ENCODE measurements at regions not wholly inside any gene's neighbourhood (a gene's known extent, or its start where the extent isn't known, plus 50 kb on each side); places are given as distances from the start of the nearest gene placed in this dataset.

- no peaks in the 10 kb centered on the region for H3K9me3 ChIP-seq (replicated peaks in 1 of 2; ENCODE audit: control insufficient read depth in 1 of 2, insufficient read depth in 1 of 2, low read length in 2 of 2)
- H3K4me2 ChIP-seq (replicated peaks; ENCODE audit: extremely low read depth, low read length, poor library complexity, severe bottlenecking) = no peak overlapping the region
- no CpG with 5 or more reads among the region's 1 CpG for WGBS (ENCODE audit: insufficient coverage)
- H3K4me3 ChIP-seq (replicated peaks in 1 of 3; ENCODE audit: low read depth in 2 of 3, low read length in 3 of 3) = no peak overlapping the region
- H3K36me3 Mint-ChIP-seq = no peaks in the 10 kb centered on the region
- H3K79me2 ChIP-seq (ENCODE audit: insufficient read depth, low read length) = no peaks in the 10 kb centered on the region
- H3K4me3 Mint-ChIP-seq = no peak overlapping the region
- H3K9ac ChIP-seq (ENCODE audit: insufficient read depth, low read length, poor library complexity, severe bottlenecking) = no peak overlapping the region
- intact Hi-C loops (cut with micrococcal nuclease) = no loop called here
- no peaks in the 10 kb centered on the region for H3K36me3 ChIP-seq (replicated peaks in 1 of 2; ENCODE audit: control insufficient read depth in 1 of 2, insufficient read depth in 2 of 2, low read length in 2 of 2)
- H3K27me3 ChIP-seq (ENCODE audit: control insufficient read depth in 2 of 2, insufficient read depth in 2 of 2, low read length in 2 of 2) = no peaks in the 10 kb centered on the region
- no peak overlapping the region for H2AFZ ChIP-seq (ENCODE audit: insufficient read depth, low read depth, low read length, poor library complexity, severe bottlenecking)
- H3K27me3 Mint-ChIP-seq (ENCODE audit: low read depth in 3 of 3) = no peaks in the 10 kb centered on the region
- no peak overlapping the region for H3K27ac Mint-ChIP-seq
- no peak for DNase-seq
- peaks cover 0 to 10% (median 2%) of the 10 kb centered on the region in 7 donors for H3K9me3 Mint-ChIP-seq
- no peaks in the 10 kb centered on the region for H3K4me1 ChIP-seq (ENCODE audit: control insufficient read depth in 1 of 2, insufficient read depth in 2 of 2, low read length in 2 of 2)
- TF ChIP-seq CTCF (IDR thresholded peaks at IDR 0.05) = no peak
- no peak overlapping the region for H3K27ac ChIP-seq (ENCODE audit: low read depth in 1 of 2, low read length in 2 of 2)
- H3K4me1 Mint-ChIP-seq = no peaks in the 10 kb centered on the region
- H4K20me1 ChIP-seq (ENCODE audit: insufficient read depth, low read length) = no peaks in the 10 kb centered on the region
Measured at GRCh38 chr7:19852192-19852591, 78.8 kb upstream of the TMEM196 start.

GRCh38 chr7:19851504-19851903 lies 78.1 kb upstream of the TMEM196 start:
- H4K20me1 ChIP-seq (ENCODE audit: insufficient read depth, low read length) = no peaks in the 10 kb centered on the region
- Mint-ChIP-seq H3K27me3 (ENCODE audit: low read depth in 3 of 3) (no peaks in the 10 kb centered on the region), H3K4me3 (no peak overlapping the region), H3K9me3 (peaks cover 0 to 10% (median 2%) of the 10 kb centered on the region in 7 donors), H3K27ac (no peak overlapping the region), H3K4me1 (no peaks in the 10 kb centered on the region), H3K36me3 (no peaks in the 10 kb centered on the region)
- intact Hi-C loops (cut with micrococcal nuclease) = no loop called here
- H3K9ac ChIP-seq (ENCODE audit: insufficient read depth, low read length, poor library complexity, severe bottlenecking) = no peak overlapping the region
- no peak overlapping the region for H3K27ac ChIP-seq (ENCODE audit: low read depth in 1 of 2, low read length in 2 of 2)
- no peaks in the 10 kb centered on the region for H3K79me2 ChIP-seq (ENCODE audit: insufficient read depth, low read length)
- no peaks in the 10 kb centered on the region for H3K4me1 ChIP-seq (ENCODE audit: control insufficient read depth in 1 of 2, insufficient read depth in 2 of 2, low read length in 2 of 2)
- H2AFZ ChIP-seq (ENCODE audit: insufficient read depth, low read depth, low read length, poor library complexity, severe bottlenecking) = no peak overlapping the region
- no peak for DNase-seq
- H3K4me2 ChIP-seq (replicated peaks; ENCODE audit: extremely low read depth, low read length, poor library complexity, severe bottlenecking) = no peak overlapping the region
- no peak overlapping the region for H3K4me3 ChIP-seq (replicated peaks in 1 of 3; ENCODE audit: low read depth in 2 of 3, low read length in 3 of 3)
- H3K9me3 ChIP-seq (replicated peaks in 1 of 2; ENCODE audit: control insufficient read depth in 1 of 2, insufficient read depth in 1 of 2, low read length in 2 of 2) = no peaks in the 10 kb centered on the region
- no peak for TF ChIP-seq CTCF (IDR thresholded peaks at IDR 0.05)
- H3K36me3 ChIP-seq (replicated peaks in 1 of 2; ENCODE audit: control insufficient read depth in 1 of 2, insufficient read depth in 2 of 2, low read length in 2 of 2) = no peaks in the 10 kb centered on the region
- no CpG with 5 or more reads among the region's 3 CpGs for WGBS (ENCODE audit: insufficient coverage)
- no peaks in the 10 kb centered on the region for H3K27me3 ChIP-seq (ENCODE audit: control insufficient read depth in 2 of 2, insufficient read depth in 2 of 2, low read length in 2 of 2)

All from CD14-positive monocyte (primary cell).